ENCODE measurements at regions not wholly inside any gene's neighbourhood (a gene's known extent, or its start where the extent isn't known, plus 50 kb on each side); places are given as distances from the start of the nearest gene placed in this dataset.

GRCh38 chr5:96093890-96094381 lies 132.3 kb upstream of the ELL2 start:
- Mint-ChIP-seq H3K27ac (no peak overlapping the region), H3K4me1 (ENCODE audit: low read depth) (no peaks in the 10 kb centered on the region), H3K9me3 (peaks cover 5% of the 10 kb centered on the region), H3K4me3 (no peak overlapping the region), H3K36me3 (ENCODE audit: low read depth) (no peaks in the 10 kb centered on the region), H3K27me3 (no peaks in the 10 kb centered on the region)
- DNase-seq (no peak), ATAC-seq (ENCODE audit: poor library complexity) (no peak)
- H3K36me3 ChIP-seq (ENCODE audit: insufficient read depth, low read length), result no peaks in the 10 kb centered on the region
- no peak overlapping the region for H3K4me3 ChIP-seq (ENCODE audit: low read length)
- no peaks in the 10 kb centered on the region for H3K4me1 ChIP-seq (ENCODE audit: insufficient read depth, low read length)
- no peaks in the 10 kb centered on the region for H3K27me3 ChIP-seq (ENCODE audit: control insufficient read depth in 1 of 2, insufficient read depth in 2 of 2, low read length in 2 of 2)
- H3K27ac ChIP-seq (ENCODE audit: low read depth in 1 of 2, low read length in 2 of 2), result no peak overlapping the region
- intact Hi-C loops (cut with DNase I, micrococcal nuclease), result no loop called here
- CTCF ChIA-PET, result no interaction called here
- no peaks in the 10 kb centered on the region for H3K9me3 ChIP-seq (ENCODE audit: control insufficient read depth in 1 of 2, insufficient read depth in 1 of 2, low read length in 2 of 2)
- POLR2A ChIA-PET, result no interaction called here
- TF ChIP-seq, protein P1, sequence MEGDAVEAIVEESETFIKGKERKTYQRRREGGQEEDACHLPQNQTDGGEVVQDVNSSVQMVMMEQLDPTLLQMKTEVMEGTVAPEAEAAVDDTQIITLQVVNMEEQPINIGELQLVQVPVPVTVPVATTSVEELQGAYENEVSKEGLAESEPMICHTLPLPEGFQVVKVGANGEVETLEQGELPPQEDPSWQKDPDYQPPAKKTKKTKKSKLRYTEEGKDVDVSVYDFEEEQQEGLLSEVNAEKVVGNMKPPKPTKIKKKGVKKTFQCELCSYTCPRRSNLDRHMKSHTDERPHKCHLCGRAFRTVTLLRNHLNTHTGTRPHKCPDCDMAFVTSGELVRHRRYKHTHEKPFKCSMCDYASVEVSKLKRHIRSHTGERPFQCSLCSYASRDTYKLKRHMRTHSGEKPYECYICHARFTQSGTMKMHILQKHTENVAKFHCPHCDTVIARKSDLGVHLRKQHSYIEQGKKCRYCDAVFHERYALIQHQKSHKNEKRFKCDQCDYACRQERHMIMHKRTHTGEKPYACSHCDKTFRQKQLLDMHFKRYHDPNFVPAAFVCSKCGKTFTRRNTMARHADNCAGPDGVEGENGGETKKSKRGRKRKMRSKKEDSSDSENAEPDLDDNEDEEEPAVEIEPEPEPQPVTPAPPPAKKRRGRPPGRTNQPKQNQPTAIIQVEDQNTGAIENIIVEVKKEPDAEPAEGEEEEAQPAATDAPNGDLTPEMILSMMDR (IDR thresholded peaks at IDR 0.05), result no peak

GRCh38 chr5:96093340-96093739 lies 131.7 kb upstream of the ELL2 start:
- POLR2A ChIA-PET, result no interaction called here
- Histone ChIP-seq H3K36me3 (ENCODE audit: insufficient read depth, low read length) (no peaks in the 10 kb centered on the region), H3K4me1 (ENCODE audit: insufficient read depth, low read length) (no peaks in the 10 kb centered on the region), H3K27me3 (ENCODE audit: control insufficient read depth in 1 of 2, insufficient read depth in 2 of 2, low read length in 2 of 2) (no peaks in the 10 kb centered on the region), H3K4me3 (ENCODE audit: low read length) (no peak overlapping the region), H3K27ac (ENCODE audit: low read depth in 1 of 2, low read length in 2 of 2) (no peak overlapping the region), H3K9me3 (ENCODE audit: control insufficient read depth in 1 of 2, insufficient read depth in 1 of 2, low read length in 2 of 2) (no peaks in the 10 kb centered on the region)
- ATAC-seq (ENCODE audit: poor library complexity) (no peak), DNase-seq (no peak)
- TF ChIP-seq, protein P1 (IDR thresholded peaks at IDR 0.05), result no peak
- intact Hi-C loops (cut with DNase I, micrococcal nuclease), result no loop called here
- Mint-ChIP-seq H3K4me3 (no peak overlapping the region), H3K27me3 (peaks cover 1% of the 10 kb centered on the region), H3K4me1 (ENCODE audit: low read depth) (no peaks in the 10 kb centered on the region), H3K36me3 (ENCODE audit: low read depth) (no peaks in the 10 kb centered on the region), H3K9me3 (peaks cover 4% of the 10 kb centered on the region), H3K27ac (no peak overlapping the region)
- CTCF ChIA-PET, result no interaction called here

DNA sequence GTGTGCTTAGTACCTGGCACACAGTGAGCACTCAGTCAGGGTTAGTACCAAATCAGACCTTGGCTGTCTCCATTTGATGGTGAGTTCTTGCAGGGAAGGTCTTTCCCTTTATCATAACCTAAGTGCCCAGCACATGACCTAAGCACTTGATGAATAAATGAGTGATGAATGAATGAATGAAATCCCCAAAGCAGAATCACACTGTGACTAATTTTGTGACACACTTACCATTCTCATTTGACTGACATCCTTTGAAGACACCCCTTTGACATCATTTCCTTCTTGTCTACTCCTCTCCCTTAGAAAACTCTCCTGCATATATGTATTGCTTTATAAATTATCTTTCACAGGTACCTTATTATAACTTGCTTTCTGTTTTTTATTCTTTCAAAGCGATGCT lies 130.2 kb upstream of the ELL2 start:
- POLR2A ChIA-PET, result no interaction called here
- no peaks in the 10 kb centered on the region for H3K4me1 ChIP-seq (ENCODE audit: insufficient read depth, low read length)
- Mint-ChIP-seq H3K27me3 (peaks cover 5% of the 10 kb centered on the region), H3K9me3 (no peaks in the 10 kb centered on the region), H3K27ac (no peak overlapping the region), H3K4me3 (no peak overlapping the region), H3K4me1 (ENCODE audit: low read depth) (no peaks in the 10 kb centered on the region), H3K36me3 (ENCODE audit: low read depth) (no peaks in the 10 kb centered on the region)
- H3K4me3 ChIP-seq (ENCODE audit: low read length), result no peak overlapping the region
- DNase-seq, result no peak
- H3K36me3 ChIP-seq (ENCODE audit: insufficient read depth, low read length), result no peaks in the 10 kb centered on the region
- no peaks in the 10 kb centered on the region for H3K9me3 ChIP-seq (ENCODE audit: control insufficient read depth in 1 of 2, insufficient read depth in 1 of 2, low read length in 2 of 2)
- ATAC-seq (ENCODE audit: poor library complexity), result no peak
- H3K27me3 ChIP-seq (ENCODE audit: control insufficient read depth in 1 of 2, insufficient read depth in 2 of 2, low read length in 2 of 2), result no peaks in the 10 kb centered on the region
- H3K27ac ChIP-seq (ENCODE audit: low read depth in 1 of 2, low read length in 2 of 2), result no peak overlapping the region
- CTCF ChIA-PET, result no interaction called here
- intact Hi-C loops (cut with DNase I, micrococcal nuclease), result no loop called here
- TF ChIP-seq, protein P1 (IDR thresholded peaks at IDR 0.05), result no peak

Data from CD4-positive, alpha-beta T cell (primary cell).